ENCODE measurements at regions not wholly inside any gene's neighbourhood (a gene's known extent, or its start where the extent isn't known, plus 50 kb on each side); places are given as distances from the start of the nearest gene placed in this dataset.

GRCh38 chr4:180565856-180566431 lies 1677.3 kb upstream of the TENM3 start:
- H3K9me3 Mint-ChIP-seq (ENCODE audit: unreplicated experiment): no peaks in the 10 kb centered on the region
- no peak overlapping the region for H3K27ac Mint-ChIP-seq (ENCODE audit: low read depth, unreplicated experiment)
- no peaks in the 10 kb centered on the region for H3K27me3 Mint-ChIP-seq (ENCODE audit: insufficient read depth, unreplicated experiment)
- peaks cover 9% of the 10 kb centered on the region for H3K4me1 Mint-ChIP-seq (ENCODE audit: insufficient read depth, unreplicated experiment)
- ChIA-PET POLR2A (no interaction called here), CTCF (interaction anchor here (0.5 kb wide), 1 partner anchor 16 kb away, joined by 3 read pairs; no protein-coding TSS in a partner anchor)
- intact Hi-C loops (cut with micrococcal nuclease): no loop called here
- peaks cover 7% of the 10 kb centered on the region for H3K36me3 Mint-ChIP-seq (ENCODE audit: insufficient read depth, unreplicated experiment)
- TF ChIP-seq, protein P1, sequence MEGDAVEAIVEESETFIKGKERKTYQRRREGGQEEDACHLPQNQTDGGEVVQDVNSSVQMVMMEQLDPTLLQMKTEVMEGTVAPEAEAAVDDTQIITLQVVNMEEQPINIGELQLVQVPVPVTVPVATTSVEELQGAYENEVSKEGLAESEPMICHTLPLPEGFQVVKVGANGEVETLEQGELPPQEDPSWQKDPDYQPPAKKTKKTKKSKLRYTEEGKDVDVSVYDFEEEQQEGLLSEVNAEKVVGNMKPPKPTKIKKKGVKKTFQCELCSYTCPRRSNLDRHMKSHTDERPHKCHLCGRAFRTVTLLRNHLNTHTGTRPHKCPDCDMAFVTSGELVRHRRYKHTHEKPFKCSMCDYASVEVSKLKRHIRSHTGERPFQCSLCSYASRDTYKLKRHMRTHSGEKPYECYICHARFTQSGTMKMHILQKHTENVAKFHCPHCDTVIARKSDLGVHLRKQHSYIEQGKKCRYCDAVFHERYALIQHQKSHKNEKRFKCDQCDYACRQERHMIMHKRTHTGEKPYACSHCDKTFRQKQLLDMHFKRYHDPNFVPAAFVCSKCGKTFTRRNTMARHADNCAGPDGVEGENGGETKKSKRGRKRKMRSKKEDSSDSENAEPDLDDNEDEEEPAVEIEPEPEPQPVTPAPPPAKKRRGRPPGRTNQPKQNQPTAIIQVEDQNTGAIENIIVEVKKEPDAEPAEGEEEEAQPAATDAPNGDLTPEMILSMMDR (IDR thresholded peaks at IDR 0.05; ENCODE audit: unreplicated experiment): no peak
- BruUV-seq (replicated peaks): no TSS peak
- no peak for DNase-seq (ENCODE audit: unreplicated experiment)
- H3K4me3 Mint-ChIP-seq (ENCODE audit: unreplicated experiment): no peak overlapping the region

GRCh38 chr4:180566492-180566891 lies 1676.7 kb upstream of the TENM3 start:
- no peak for DNase-seq (ENCODE audit: unreplicated experiment)
- POLR2A ChIA-PET: no interaction called here
- TF ChIP-seq, protein P1 (IDR thresholded peaks at IDR 0.05; ENCODE audit: unreplicated experiment): no peak
- Mint-ChIP-seq H3K4me3 (ENCODE audit: unreplicated experiment) (no peak overlapping the region), H3K27me3 (ENCODE audit: insufficient read depth, unreplicated experiment) (no peaks in the 10 kb centered on the region), H3K36me3 (ENCODE audit: insufficient read depth, unreplicated experiment) (peaks cover 7% of the 10 kb centered on the region), H3K4me1 (ENCODE audit: insufficient read depth, unreplicated experiment) (peaks cover 6% of the 10 kb centered on the region), H3K9me3 (ENCODE audit: unreplicated experiment) (no peaks in the 10 kb centered on the region), H3K27ac (ENCODE audit: low read depth, unreplicated experiment) (no peak overlapping the region)
- CTCF ChIA-PET: no interaction called here
- BruUV-seq (replicated peaks): no TSS peak
- intact Hi-C loops (cut with micrococcal nuclease): no loop called here

DNA sequence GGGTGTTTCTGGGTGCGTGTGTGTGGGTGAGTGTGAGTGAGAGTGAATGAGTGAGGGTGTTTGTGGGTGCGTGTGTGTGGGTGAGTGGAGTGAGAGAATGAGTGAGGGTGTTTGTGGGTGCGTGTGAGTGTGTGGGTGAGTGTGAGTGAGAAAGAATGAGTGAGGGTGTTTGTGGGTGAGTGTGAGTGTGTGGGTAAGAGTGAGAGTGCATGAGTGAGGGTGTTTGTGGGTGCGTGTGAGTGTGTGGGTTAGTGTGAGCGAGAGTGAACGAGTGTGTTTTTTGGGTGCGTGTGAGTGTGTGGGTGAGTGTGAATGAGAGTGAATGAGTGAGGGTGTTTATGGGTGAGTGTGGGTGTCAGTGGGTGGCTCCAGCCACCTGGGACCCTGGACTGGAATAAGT lies 1676.1 kb upstream of the TENM3 start:
- H3K4me1 Mint-ChIP-seq (ENCODE audit: insufficient read depth, unreplicated experiment): peaks cover 6% of the 10 kb centered on the region
- BruUV-seq (replicated peaks): no TSS peak
- H3K27me3 Mint-ChIP-seq (ENCODE audit: insufficient read depth, unreplicated experiment): no peaks in the 10 kb centered on the region
- intact Hi-C loops (cut with micrococcal nuclease): no loop called here
- DNase-seq (ENCODE audit: unreplicated experiment): no peak
- TF ChIP-seq, protein P1 (IDR thresholded peaks at IDR 0.05; ENCODE audit: unreplicated experiment): no peak
- H3K9me3 Mint-ChIP-seq (ENCODE audit: unreplicated experiment): no peaks in the 10 kb centered on the region
- POLR2A ChIA-PET: interaction anchor here (0.7 kb wide), 1 partner anchor 80 kb away, joined by 3 read pairs; no protein-coding TSS in a partner anchor
- no peak overlapping the region for H3K27ac Mint-ChIP-seq (ENCODE audit: low read depth, unreplicated experiment)
- CTCF ChIA-PET: no interaction called here
- no peak overlapping the region for H3K4me3 Mint-ChIP-seq (ENCODE audit: unreplicated experiment)
- H3K36me3 Mint-ChIP-seq (ENCODE audit: insufficient read depth, unreplicated experiment): peaks cover 7% of the 10 kb centered on the region

DNA sequence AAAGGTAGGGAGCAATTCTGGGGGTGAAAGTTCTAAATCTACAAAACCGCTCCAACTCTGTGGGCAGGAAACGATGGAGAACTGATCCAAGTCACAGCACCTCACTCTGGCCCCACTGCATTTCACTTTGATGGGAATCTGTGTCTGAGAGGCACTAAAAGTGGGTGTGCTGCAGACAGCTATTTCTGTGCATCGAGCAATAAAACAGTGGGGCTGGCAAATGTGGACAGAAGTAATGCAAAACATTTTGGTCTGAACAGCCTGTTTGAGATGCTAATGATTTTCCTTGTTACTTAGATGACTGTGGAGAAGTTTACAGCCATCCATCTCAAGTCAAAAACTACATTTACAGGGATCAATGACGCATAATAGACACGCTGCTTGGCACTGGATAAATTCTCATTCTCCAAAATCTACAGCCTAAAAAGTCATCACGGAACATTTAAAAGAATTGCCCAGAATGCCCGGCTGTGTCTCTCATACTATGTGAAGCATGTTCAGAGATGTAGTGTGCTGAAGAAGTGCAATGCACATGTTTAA lies 1671.6 kb upstream of the TENM3 start:
- no peak overlapping the region for H3K4me3 Mint-ChIP-seq (ENCODE audit: unreplicated experiment)
- no TSS peak for BruUV-seq (replicated peaks)
- POLR2A ChIA-PET: no interaction called here
- TF ChIP-seq, protein P1 (IDR thresholded peaks at IDR 0.05; ENCODE audit: unreplicated experiment): no peak
- no peaks in the 10 kb centered on the region for H3K27me3 Mint-ChIP-seq (ENCODE audit: insufficient read depth, unreplicated experiment)
- no peaks in the 10 kb centered on the region for H3K9me3 Mint-ChIP-seq (ENCODE audit: unreplicated experiment)
- DNase-seq (ENCODE audit: unreplicated experiment): no peak
- H3K36me3 Mint-ChIP-seq (ENCODE audit: insufficient read depth, unreplicated experiment): peaks cover 7% of the 10 kb centered on the region
- intact Hi-C loops (cut with micrococcal nuclease): no loop called here
- CTCF ChIA-PET: interaction anchor here (1.3 kb wide), 1 partner anchor 13 kb away, joined by 4 read pairs; no protein-coding TSS in a partner anchor
- no peaks in the 10 kb centered on the region for H3K4me1 Mint-ChIP-seq (ENCODE audit: insufficient read depth, unreplicated experiment)
- no peak overlapping the region for H3K27ac Mint-ChIP-seq (ENCODE audit: low read depth, unreplicated experiment)
